ENCODE measurements at regions not wholly inside any gene's neighbourhood (a gene's known extent, or its start where the extent isn't known, plus 50 kb on each side); places are given as distances from the start of the nearest gene placed in this dataset.

- TF ChIP-seq CTCF (IDR thresholded peaks at IDR 0.05; ENCODE audit: insufficient read depth, low read depth, low read length) (no peak), EZH2 (IDR thresholded peaks at IDR 0.05; ENCODE audit: insufficient read depth, low read length) (no peak)
- no peak overlapping the region for H2AFZ ChIP-seq (ENCODE audit: low read depth, low read length)
- H3K27me3 ChIP-seq (ENCODE audit: insufficient read depth, low read length), result no peaks in the 10 kb centered on the region
- Mint-ChIP-seq H3K4me3 (ENCODE audit: unreplicated experiment) (no peak overlapping the region), H3K9me3 (ENCODE audit: unreplicated experiment) (peaks cover 22% of the 10 kb centered on the region), H3K36me3 (ENCODE audit: low read depth, unreplicated experiment) (peaks cover 3% of the 10 kb centered on the region), H3K4me1 (ENCODE audit: low read depth, unreplicated experiment) (no peaks in the 10 kb centered on the region), H3K27me3 (ENCODE audit: low read depth, unreplicated experiment) (no peaks in the 10 kb centered on the region), H3K27ac (ENCODE audit: unreplicated experiment) (no peak overlapping the region)
- no peaks in the 10 kb centered on the region for H4K20me1 ChIP-seq (ENCODE audit: insufficient read depth, low read length)
- H3K79me2 ChIP-seq (ENCODE audit: insufficient read depth, low read length), result no peaks in the 10 kb centered on the region
- DNase-seq (ENCODE audit: low read depth), result no peak
- no peaks in the 10 kb centered on the region for H3K36me3 ChIP-seq (ENCODE audit: insufficient read depth, low read length)
- no peak overlapping the region for H3K9ac ChIP-seq (ENCODE audit: low read length)
- H3K4me1 ChIP-seq (ENCODE audit: insufficient read depth, low read length), result no peaks in the 10 kb centered on the region
- H3K9me3 ChIP-seq (ENCODE audit: insufficient read depth, low read depth, low read length), result peaks cover 5% of the 10 kb centered on the region
- H3K4me3 ChIP-seq (ENCODE audit: insufficient read depth, low read depth, low read length), result no peak overlapping the region
- no peak for FAIRE-seq
- no peak overlapping the region for H3K4me2 ChIP-seq (ENCODE audit: low read length)
- no peak overlapping the region for H3K27ac ChIP-seq (ENCODE audit: low read depth, low read length)
Observed at GRCh38 chr4:15270201-15270600, 157.6 kb upstream of the C1QTNF7 start.

GRCh38 chr4:15286041-15286440, 141.8 kb upstream of the C1QTNF7 start:
- Mint-ChIP-seq H3K27ac (ENCODE audit: unreplicated experiment) (no peak overlapping the region), H3K4me3 (ENCODE audit: unreplicated experiment) (no peak overlapping the region), H3K4me1 (ENCODE audit: low read depth, unreplicated experiment) (peaks cover 5% of the 10 kb centered on the region), H3K36me3 (ENCODE audit: low read depth, unreplicated experiment) (no peaks in the 10 kb centered on the region), H3K9me3 (ENCODE audit: unreplicated experiment) (no peaks in the 10 kb centered on the region), H3K27me3 (ENCODE audit: low read depth, unreplicated experiment) (no peaks in the 10 kb centered on the region)
- no peak overlapping the region for H2AFZ ChIP-seq (ENCODE audit: low read depth, low read length)
- no peak overlapping the region for H3K27ac ChIP-seq (ENCODE audit: low read depth, low read length)
- H3K4me2 ChIP-seq (ENCODE audit: low read length), result no peak overlapping the region
- H3K27me3 ChIP-seq (ENCODE audit: insufficient read depth, low read length), result no peaks in the 10 kb centered on the region
- H3K79me2 ChIP-seq (ENCODE audit: insufficient read depth, low read length), result no peaks in the 10 kb centered on the region
- no peaks in the 10 kb centered on the region for H3K4me1 ChIP-seq (ENCODE audit: insufficient read depth, low read length)
- H4K20me1 ChIP-seq (ENCODE audit: insufficient read depth, low read length), result no peaks in the 10 kb centered on the region
- no peak overlapping the region for H3K4me3 ChIP-seq (ENCODE audit: insufficient read depth, low read depth, low read length)
- H3K36me3 ChIP-seq (ENCODE audit: insufficient read depth, low read length), result no peaks in the 10 kb centered on the region
- H3K9ac ChIP-seq (ENCODE audit: low read length), result no peak overlapping the region
- TF ChIP-seq CTCF (IDR thresholded peaks at IDR 0.05; ENCODE audit: insufficient read depth, low read depth, low read length) (no peak), EZH2 (IDR thresholded peaks at IDR 0.05; ENCODE audit: insufficient read depth, low read length) (no peak)
- DNase-seq (ENCODE audit: low read depth), result no peak
- H3K9me3 ChIP-seq (ENCODE audit: insufficient read depth, low read depth, low read length), result no peaks in the 10 kb centered on the region
- FAIRE-seq, result no peak

GRCh38 chr4:15291122-15291521, 136.7 kb upstream of the C1QTNF7 start:
- Histone ChIP-seq H3K79me2 (ENCODE audit: insufficient read depth, low read length) (no peaks in the 10 kb centered on the region), H3K9ac (ENCODE audit: low read length) (no peak overlapping the region), H3K36me3 (ENCODE audit: insufficient read depth, low read length) (no peaks in the 10 kb centered on the region), H4K20me1 (ENCODE audit: insufficient read depth, low read length) (no peaks in the 10 kb centered on the region), H3K9me3 (ENCODE audit: insufficient read depth, low read depth, low read length) (no peaks in the 10 kb centered on the region), H3K4me3 (ENCODE audit: insufficient read depth, low read depth, low read length) (no peak overlapping the region), H3K27me3 (ENCODE audit: insufficient read depth, low read length) (no peaks in the 10 kb centered on the region), H3K4me2 (ENCODE audit: low read length) (no peak overlapping the region), H2AFZ (ENCODE audit: low read depth, low read length) (no peak overlapping the region), H3K4me1 (ENCODE audit: insufficient read depth, low read length) (no peaks in the 10 kb centered on the region), H3K27ac (ENCODE audit: low read depth, low read length) (no peak overlapping the region)
- DNase-seq (ENCODE audit: low read depth) (no peak), FAIRE-seq (no peak)
- no peak for TF ChIP-seq EZH2 (IDR thresholded peaks at IDR 0.05; ENCODE audit: insufficient read depth, low read length)
- TF ChIP-seq CTCF (IDR thresholded peaks at IDR 0.05; ENCODE audit: insufficient read depth, low read depth, low read length), result no peak
- Mint-ChIP-seq H3K4me3 (ENCODE audit: unreplicated experiment) (no peak overlapping the region), H3K9me3 (ENCODE audit: unreplicated experiment) (no peaks in the 10 kb centered on the region), H3K27me3 (ENCODE audit: low read depth, unreplicated experiment) (peaks cover 4% of the 10 kb centered on the region), H3K4me1 (ENCODE audit: low read depth, unreplicated experiment) (peaks cover 7% of the 10 kb centered on the region), H3K27ac (ENCODE audit: unreplicated experiment) (no peak overlapping the region), H3K36me3 (ENCODE audit: low read depth, unreplicated experiment) (no peaks in the 10 kb centered on the region)

All from astrocyte (in vitro differentiated cells and primary cell).